HepG2 (cell line): ENCODE measurements at regions not wholly inside any gene's neighbourhood (a gene's known extent, or its start where the extent isn't known, plus 50 kb on each side); places are given as distances from the start of the nearest gene placed in this dataset.

Experiments
- ATF7-NPFF ChIP-seq: sonication (generic); formaldehyde crosslinking; IDR thresholded peaks from 2 replicates; pipeline ENCODE4 v1.8.1; 2023; ENCODE audit warnings: mild to moderate bottlenecking, low read depth, missing genetic modification reagents, moderate library complexity
- ELF1 ChIP-seq: sonication (generic); formaldehyde crosslinking; IDR thresholded peaks from 2 replicates; pipeline ENCODE4 v1.4.0; 2020; ENCODE audit warnings: missing genetic modification reagents
- HIC2 ChIP-seq: sonication (generic); formaldehyde crosslinking; IDR thresholded peaks from 2 replicates; pipeline ENCODE4 v1.9.0; 2022; ENCODE audit warnings: low read depth, missing genetic modification reagents
- MAZ ChIP-seq, 2 experiments: sonication (generic) in 1 of 2; formaldehyde crosslinking in 1 of 2; IDR thresholded peaks; 2 replicates each; pipeline versions ENCODE4 v1.5.0 to v1.6.1; 2012 to 2020; ENCODE audit warnings: low read depth in 2 of 2, mild to moderate bottlenecking in 2 of 2, borderline replicate concordance in 1 of 2, improper control_type of control experiment in 1 of 2, low read length in 1 of 2, missing genetic modification reagents in 1 of 2, moderate library complexity in 1 of 2
- MED13 ChIP-seq: sonication (generic); formaldehyde crosslinking; IDR thresholded peaks from 2 replicates; pipeline ENCODE4 v1.5.0; 2020; ENCODE audit warnings: missing genetic modification reagents
- MYNN ChIP-seq: sonication (generic); formaldehyde crosslinking; IDR thresholded peaks from 2 replicates; pipeline ENCODE4 v1.4.0; 2020; ENCODE audit warnings: mild to moderate bottlenecking, low read depth, missing genetic modification reagents
- PCBP2 ChIP-seq: fragments of 200-400 bp; formaldehyde crosslinking; optimal IDR thresholded peaks from 2 replicates; pipeline ENCODE3; 2018; ENCODE audit warnings: low read length, low read depth; ENCODE audit not compliant: poor library complexity, severe bottlenecking
- POLR2G ChIP-seq: fragments of 200-400 bp; formaldehyde crosslinking; IDR thresholded peaks from 2 replicates; pipeline ENCODE4 v1.6.1; 2018; ENCODE audit warnings: mild to moderate bottlenecking, low read depth, low read length, moderate library complexity
- SAP130 ChIP-seq: IDR thresholded peaks from 2 replicates; pipeline ENCODE4 v1.6.1; 2016; ENCODE audit warnings: low read depth
- SUZ12 ChIP-seq: fragments of 150-350 bp; IDR thresholded peaks from 2 replicates; pipeline ENCODE4 v1.6.1; 2014; ENCODE audit warnings: low read depth, low read length
- YEATS2 ChIP-seq: sonication (generic); formaldehyde crosslinking; IDR thresholded peaks from 2 replicates; pipeline ENCODE4 v1.4.0; 2020; ENCODE audit warnings: missing genetic modification reagents, borderline replicate concordance
- ZBTB44 ChIP-seq: sonication (generic); formaldehyde crosslinking; IDR thresholded peaks from 2 replicates; pipeline ENCODE4 v1.4.0; 2020; ENCODE audit warnings: missing genetic modification reagents
- ZFP91 ChIP-seq: sonication (generic); formaldehyde crosslinking; IDR thresholded peaks from 2 replicates; pipeline ENCODE4 v1.9.0; 2022; ENCODE audit warnings: missing genetic modification reagents, mild to moderate bottlenecking, borderline replicate concordance
- ZMYM2 ChIP-seq: sonication (generic); formaldehyde crosslinking; IDR thresholded peaks from 2 replicates; pipeline ENCODE4 v1.8.0; 2022; ENCODE audit warnings: mild to moderate bottlenecking, missing genetic modification reagents
- ZNF343 ChIP-seq: sonication (generic); formaldehyde crosslinking; IDR thresholded peaks from 2 replicates; pipeline ENCODE4 v1.4.0; 2020; ENCODE audit warnings: mild to moderate bottlenecking, missing genetic modification reagents
- ZNF350 ChIP-seq: sonication (generic); formaldehyde crosslinking; IDR thresholded peaks from 2 replicates; pipeline ENCODE4 v1.4.0; 2020; ENCODE audit warnings: mild to moderate bottlenecking, low read depth, missing genetic modification reagents, borderline replicate concordance
- ZNF776 ChIP-seq: sonication (generic); formaldehyde crosslinking; IDR thresholded peaks from 2 replicates; pipeline ENCODE4 v1.4.0; 2020; ENCODE audit warnings: mild to moderate bottlenecking, missing genetic modification reagents
- TF ChIP-seq, protein P1 (sequence below): sonication (generic); formaldehyde crosslinking; IDR thresholded peaks from 2 replicates; pipeline ENCODE4 v1.4.0; 2020; ENCODE audit warnings: missing genetic modification reagents
- TF ChIP-seq, protein P2 (sequence below): sonication (generic); formaldehyde crosslinking; IDR thresholded peaks from 2 replicates; pipeline ENCODE4 v1.8.0; 2022; ENCODE audit warnings: missing genetic modification reagents, mild to moderate bottlenecking, borderline replicate concordance

GRCh38 chrX:55160685-55161552, 59.2 kb upstream of the PAGE5 start (continued):
- TF ChIP-seq, protein P1, sequence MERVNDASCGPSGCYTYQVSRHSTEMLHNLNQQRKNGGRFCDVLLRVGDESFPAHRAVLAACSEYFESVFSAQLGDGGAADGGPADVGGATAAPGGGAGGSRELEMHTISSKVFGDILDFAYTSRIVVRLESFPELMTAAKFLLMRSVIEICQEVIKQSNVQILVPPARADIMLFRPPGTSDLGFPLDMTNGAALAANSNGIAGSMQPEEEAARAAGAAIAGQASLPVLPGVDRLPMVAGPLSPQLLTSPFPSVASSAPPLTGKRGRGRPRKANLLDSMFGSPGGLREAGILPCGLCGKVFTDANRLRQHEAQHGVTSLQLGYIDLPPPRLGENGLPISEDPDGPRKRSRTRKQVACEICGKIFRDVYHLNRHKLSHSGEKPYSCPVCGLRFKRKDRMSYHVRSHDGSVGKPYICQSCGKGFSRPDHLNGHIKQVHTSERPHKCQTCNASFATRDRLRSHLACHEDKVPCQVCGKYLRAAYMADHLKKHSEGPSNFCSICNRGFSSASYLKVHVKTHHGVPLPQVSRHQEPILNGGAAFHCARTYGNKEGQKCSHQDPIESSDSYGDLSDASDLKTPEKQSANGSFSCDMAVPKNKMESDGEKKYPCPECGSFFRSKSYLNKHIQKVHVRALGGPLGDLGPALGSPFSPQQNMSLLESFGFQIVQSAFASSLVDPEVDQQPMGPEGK (CRISPR knock-in tag) = 0 out of 2 replicates have a peak, but pooled peaks have one; percentile 11
- TF ChIP-seq ZNF343 (CRISPR knock-in tag) (no peak), ZNF776 (CRISPR knock-in tag) (peak; percentile 70; the same call in 1 of the 2 replicates), SAP130 (CRISPR knock-in tag) (peak; percentile 63), PCBP2 (no peak), ATF7-NPFF (CRISPR knock-in tag) (no peak), ZFP91 (peak; percentile 68; the same call in 1 of the 2 replicates), MYNN (no peak), YEATS2 (CRISPR knock-in tag) (peak; percentile 40; the same call in 1 of the 2 replicates), POLR2G (peak; percentile 84), ELF1 (CRISPR knock-in tag) (peak; percentile 61), ZMYM2 (CRISPR knock-in tag) (0 out of 2 replicates have a peak, but pooled peaks have one; percentile 46), MAZ (IDR thresholded peaks at IDR 0.05; ENCODE audit: borderline replicate concordance, low read depth, low read length) (no peak), MAZ (CRISPR knock-in tag; IDR thresholded peaks at IDR 0.05; ENCODE audit: low read depth) (peak; percentile 31; the same call in 1 of the 2 replicates), HIC2 (no peak), ZBTB44 (CRISPR knock-in tag) (no peak), ZNF350 (peak; percentile 29; the same call in 1 of the 2 replicates), MED13 (CRISPR knock-in tag) (0 out of 2 replicates have a peak, but pooled peaks have one; percentile 45), SUZ12 (no peak)
- TF ChIP-seq, protein P2, sequence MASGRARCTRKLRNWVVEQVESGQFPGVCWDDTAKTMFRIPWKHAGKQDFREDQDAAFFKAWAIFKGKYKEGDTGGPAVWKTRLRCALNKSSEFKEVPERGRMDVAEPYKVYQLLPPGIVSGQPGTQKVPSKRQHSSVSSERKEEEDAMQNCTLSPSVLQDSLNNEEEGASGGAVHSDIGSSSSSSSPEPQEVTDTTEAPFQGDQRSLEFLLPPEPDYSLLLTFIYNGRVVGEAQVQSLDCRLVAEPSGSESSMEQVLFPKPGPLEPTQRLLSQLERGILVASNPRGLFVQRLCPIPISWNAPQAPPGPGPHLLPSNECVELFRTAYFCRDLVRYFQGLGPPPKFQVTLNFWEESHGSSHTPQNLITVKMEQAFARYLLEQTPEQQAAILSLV (CRISPR knock-in tag) = no peak
